ENCODE measurements at regions not wholly inside any gene's neighbourhood (a gene's known extent, or its start where the extent isn't known, plus 50 kb on each side); places are given as distances from the start of the nearest gene placed in this dataset.

DNA sequence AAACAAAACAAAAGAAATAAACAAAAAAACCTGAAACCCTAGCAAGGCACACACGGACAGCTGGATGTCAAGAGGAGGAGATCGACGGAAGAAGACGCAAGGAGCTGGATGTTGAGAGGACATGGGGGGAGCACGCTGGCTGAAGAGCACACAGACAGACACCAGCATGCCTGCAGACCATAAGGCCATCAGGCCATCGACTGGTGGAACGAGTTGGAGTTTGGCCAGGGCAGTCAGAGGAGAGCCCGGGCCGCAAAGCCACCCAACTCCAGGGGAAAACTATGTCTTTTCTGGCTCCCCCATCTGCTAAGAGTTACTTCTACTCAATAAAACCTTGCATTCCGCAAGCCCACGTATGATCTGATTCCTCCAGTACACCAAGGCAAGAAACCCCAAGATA, 979.6 kb downstream of the PCDH17 start:
- Mint-ChIP-seq H3K36me3 (ENCODE audit: low read depth, unreplicated experiment) (no peaks in the 10 kb centered on the region), H3K4me3 (ENCODE audit: unreplicated experiment) (no peak overlapping the region), H3K9me3 (ENCODE audit: unreplicated experiment) (no peaks in the 10 kb centered on the region), H3K27ac (ENCODE audit: unreplicated experiment) (no peak overlapping the region), H3K27me3 (ENCODE audit: unreplicated experiment) (peaks cover 4% of the 10 kb centered on the region), H3K4me1 (ENCODE audit: unreplicated experiment) (no peaks in the 10 kb centered on the region)
- TF ChIP-seq, protein P1, sequence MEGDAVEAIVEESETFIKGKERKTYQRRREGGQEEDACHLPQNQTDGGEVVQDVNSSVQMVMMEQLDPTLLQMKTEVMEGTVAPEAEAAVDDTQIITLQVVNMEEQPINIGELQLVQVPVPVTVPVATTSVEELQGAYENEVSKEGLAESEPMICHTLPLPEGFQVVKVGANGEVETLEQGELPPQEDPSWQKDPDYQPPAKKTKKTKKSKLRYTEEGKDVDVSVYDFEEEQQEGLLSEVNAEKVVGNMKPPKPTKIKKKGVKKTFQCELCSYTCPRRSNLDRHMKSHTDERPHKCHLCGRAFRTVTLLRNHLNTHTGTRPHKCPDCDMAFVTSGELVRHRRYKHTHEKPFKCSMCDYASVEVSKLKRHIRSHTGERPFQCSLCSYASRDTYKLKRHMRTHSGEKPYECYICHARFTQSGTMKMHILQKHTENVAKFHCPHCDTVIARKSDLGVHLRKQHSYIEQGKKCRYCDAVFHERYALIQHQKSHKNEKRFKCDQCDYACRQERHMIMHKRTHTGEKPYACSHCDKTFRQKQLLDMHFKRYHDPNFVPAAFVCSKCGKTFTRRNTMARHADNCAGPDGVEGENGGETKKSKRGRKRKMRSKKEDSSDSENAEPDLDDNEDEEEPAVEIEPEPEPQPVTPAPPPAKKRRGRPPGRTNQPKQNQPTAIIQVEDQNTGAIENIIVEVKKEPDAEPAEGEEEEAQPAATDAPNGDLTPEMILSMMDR (IDR thresholded peaks at IDR 0.05; ENCODE audit: unreplicated experiment), result no peak
- DNase-seq (ENCODE audit: low spot score), result no peak

DNA sequence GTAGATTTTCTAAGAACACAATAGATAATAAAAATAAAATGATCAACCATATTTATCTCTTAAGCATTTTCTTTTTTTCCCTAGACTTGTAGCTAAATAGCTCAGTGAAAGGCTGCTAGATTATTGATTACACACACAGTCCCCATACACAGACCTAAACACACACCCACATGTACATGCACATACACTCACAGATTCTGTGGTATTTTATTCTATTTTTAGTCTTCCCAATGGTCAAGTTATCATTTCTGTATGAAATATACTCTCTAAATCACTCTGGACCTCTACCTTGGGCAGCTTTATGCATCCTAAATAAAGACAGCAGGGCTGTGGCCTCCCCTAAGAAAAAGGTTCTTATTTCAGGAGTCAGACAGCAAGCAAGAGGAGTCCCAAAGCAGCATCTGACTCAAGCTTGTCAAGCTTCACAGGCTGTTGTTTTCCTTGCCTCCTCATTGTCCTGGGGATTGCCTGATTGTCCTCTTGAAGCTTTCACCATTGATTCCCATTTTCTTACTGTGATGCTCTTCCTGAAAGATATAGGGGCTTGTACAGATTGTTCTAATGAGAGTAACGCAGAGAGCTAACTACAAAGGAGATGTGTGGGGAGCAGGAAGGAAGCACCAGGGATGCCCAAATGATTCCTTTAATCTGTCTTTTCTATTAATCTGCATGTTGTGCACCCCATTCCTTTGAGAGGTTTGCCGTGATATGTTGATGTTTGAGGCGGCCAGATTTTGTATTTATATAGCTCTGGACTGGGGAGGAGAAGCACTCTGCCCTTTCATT, 986.5 kb downstream of the PCDH17 start:
- H3K27ac Mint-ChIP-seq (ENCODE audit: unreplicated experiment), result no peak overlapping the region
- no peak for DNase-seq (ENCODE audit: low spot score)
- H3K27me3 Mint-ChIP-seq (ENCODE audit: unreplicated experiment), result peaks cover 3% of the 10 kb centered on the region
- H3K4me1 Mint-ChIP-seq (ENCODE audit: unreplicated experiment), result peaks cover 5% of the 10 kb centered on the region
- H3K4me3 Mint-ChIP-seq (ENCODE audit: unreplicated experiment), result no peak overlapping the region
- H3K9me3 Mint-ChIP-seq (ENCODE audit: unreplicated experiment), result no peaks in the 10 kb centered on the region
- no peaks in the 10 kb centered on the region for H3K36me3 Mint-ChIP-seq (ENCODE audit: low read depth, unreplicated experiment)
- TF ChIP-seq, protein P1 (IDR thresholded peaks at IDR 0.05; ENCODE audit: unreplicated experiment), result no peak

DNA sequence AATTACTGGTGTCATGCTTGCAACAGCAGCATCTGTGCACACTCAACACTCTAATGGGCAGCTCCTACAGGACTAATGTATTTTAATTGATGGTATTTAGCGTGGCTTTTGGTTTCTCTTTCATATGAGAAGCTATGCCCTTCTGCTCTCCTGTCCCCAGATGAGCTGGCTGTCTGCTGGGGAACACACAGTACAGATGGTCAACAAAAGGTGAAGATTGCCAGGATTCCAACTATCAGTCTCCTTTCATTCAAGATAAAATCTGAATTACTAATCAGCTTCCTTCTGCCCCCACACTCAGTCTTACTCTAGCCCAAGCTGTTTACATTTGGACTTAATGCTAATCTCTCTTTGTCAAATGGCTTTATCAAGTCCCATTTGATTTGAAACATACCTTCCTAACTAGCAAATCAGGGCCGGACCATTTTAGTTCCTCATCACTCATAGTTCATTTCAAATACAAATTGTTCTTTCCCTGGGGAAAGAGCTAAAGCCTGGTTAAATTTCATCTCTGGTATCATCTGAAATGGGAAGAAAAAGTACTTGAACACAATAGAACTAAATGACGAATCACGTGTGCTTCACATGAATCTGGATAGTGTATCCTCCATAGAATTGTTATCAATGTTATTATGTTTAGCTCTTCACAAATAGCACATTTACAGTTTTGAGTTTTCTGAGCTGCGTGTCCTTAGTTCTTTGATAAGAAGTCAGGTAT, 988.0 kb downstream of the PCDH17 start:
- DNase-seq (ENCODE audit: low spot score), result no peak

DNA sequence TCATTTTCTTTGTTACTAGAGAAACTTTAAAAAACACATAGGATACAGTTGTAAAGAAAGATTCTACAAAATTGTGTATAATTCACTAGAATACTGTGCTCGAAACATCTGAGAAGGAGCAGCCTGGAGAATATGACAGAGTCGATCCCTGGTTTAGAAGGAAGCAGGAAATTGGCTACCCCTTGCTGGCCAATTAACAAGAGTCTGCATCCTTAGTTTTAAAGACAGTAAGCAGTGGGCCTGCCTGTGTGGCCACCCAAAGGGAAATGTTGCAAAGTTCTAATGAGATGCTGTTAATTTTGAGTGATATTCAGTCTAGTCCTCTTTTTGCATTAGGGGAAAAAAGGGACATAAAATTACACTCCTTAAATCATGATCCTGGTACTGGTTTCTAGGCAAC, 988.6 kb downstream of the PCDH17 start:
- Mint-ChIP-seq H3K27ac (ENCODE audit: unreplicated experiment) (no peak overlapping the region), H3K4me3 (ENCODE audit: unreplicated experiment) (no peak overlapping the region), H3K4me1 (ENCODE audit: unreplicated experiment) (peaks cover 5% of the 10 kb centered on the region), H3K27me3 (ENCODE audit: unreplicated experiment) (peaks cover 5% of the 10 kb centered on the region), H3K9me3 (ENCODE audit: unreplicated experiment) (no peaks in the 10 kb centered on the region), H3K36me3 (ENCODE audit: low read depth, unreplicated experiment) (no peaks in the 10 kb centered on the region)
- TF ChIP-seq, protein P1 (IDR thresholded peaks at IDR 0.05; ENCODE audit: unreplicated experiment), result no peak
- DNase-seq (ENCODE audit: low spot score), result no peak

More for the DNA sequence above, 988.0 kb downstream of the PCDH17 start:
- Mint-ChIP-seq H3K4me1 (ENCODE audit: unreplicated experiment) (peaks cover 5% of the 10 kb centered on the region), H3K27me3 (ENCODE audit: unreplicated experiment) (peaks cover 2% of the 10 kb centered on the region), H3K27ac (ENCODE audit: unreplicated experiment) (no peak overlapping the region), H3K36me3 (ENCODE audit: low read depth, unreplicated experiment) (no peaks in the 10 kb centered on the region), H3K9me3 (ENCODE audit: unreplicated experiment) (no peaks in the 10 kb centered on the region), H3K4me3 (ENCODE audit: unreplicated experiment) (no peak overlapping the region)
- TF ChIP-seq, protein P1 (IDR thresholded peaks at IDR 0.05; ENCODE audit: unreplicated experiment), result no peak

All from endothelial cell (in vitro differentiated cells).